Activated B cell treated with CpG ODN at 0.5 μM for 24 hours (primary cell): ENCODE measurements at regions not wholly inside any gene's neighbourhood (a gene's known extent, or its start where the extent isn't known, plus 50 kb on each side); places are given as distances from the start of the nearest gene placed in this dataset.

Source experiments
- ATAC-seq: fragments of 200-7000 bp; cut with Tn5 transposase; one replicate; pipeline ENCODE4 v1.10.0; 2021; ENCODE audit warnings: low read depth, mild to moderate bottlenecking, moderate library complexity
- CTCF ChIA-PET: fragments of 350-600 bp; sonication (Branson Sonifier 250); formaldehyde crosslinking; loops from one replicate; lab custom pipeline; 2021; ENCODE audit warnings: antibody characterized with exemption; lab: Charles Lee
- POLR2A ChIA-PET: fragments of 350-600 bp; sonication (Branson Sonifier 250); formaldehyde crosslinking; loops from one replicate; lab custom pipeline; 2021; ENCODE audit warnings: antibody characterized with exemption; lab: Charles Lee
- DNase-seq: peaks from one replicate; pipeline ENCODE4 v3.0.0; 2022
- H3K27ac Mint-ChIP-seq: one replicate; pipeline ENCODE4 v1.8.0; 2020; ENCODE audit warnings: mixed read lengths
- H3K27me3 Mint-ChIP-seq: one replicate; pipeline ENCODE4 v1.8.0; 2021; ENCODE audit warnings: mixed read lengths
- H3K36me3 Mint-ChIP-seq: one replicate; pipeline ENCODE4 v1.8.0; 2021; ENCODE audit warnings: low read depth, mixed read lengths
- H3K4me1 Mint-ChIP-seq: one replicate; pipeline ENCODE4 v1.8.0; 2021; ENCODE audit warnings: mixed read lengths
- H3K4me3 Mint-ChIP-seq: one replicate; pipeline ENCODE4 v1.8.0; 2020; ENCODE audit warnings: mild to moderate bottlenecking, mixed read lengths
- H3K9me3 Mint-ChIP-seq: one replicate; pipeline ENCODE4 v1.8.0; 2020; ENCODE audit warnings: mixed read lengths
- CTCF ChIP-seq: fragments of 200-600 bp; IDR thresholded peaks from one replicate; pipeline ENCODE4 v1.8.0; 2022; ENCODE audit warnings: antibody characterized with exemption, mild to moderate bottlenecking
- intact Hi-C: fragments of 100-400 bp; cut with micrococcal nuclease; formaldehyde crosslinking; loops from one replicate; pipeline ENCODE4 v1.15.1; 2024

GRCh38 chr22:27667121-27667843 is 134.3 kb downstream of the MN1 start:
- H3K27me3 Mint-ChIP-seq = peaks cover 29% of the 10 kb centered on the region
- H3K27ac Mint-ChIP-seq = no peak overlapping the region
- H3K36me3 Mint-ChIP-seq = no peaks in the 10 kb centered on the region
- no peaks in the 10 kb centered on the region for H3K4me1 Mint-ChIP-seq
- POLR2A ChIA-PET = no interaction called here
- no peak for ATAC-seq
- CTCF ChIA-PET = no interaction called here
- no peak for TF ChIP-seq CTCF
- H3K4me3 Mint-ChIP-seq = no peak overlapping the region
- intact Hi-C loops = no loop called here
- DNase-seq = no peak
- H3K9me3 Mint-ChIP-seq = peaks cover 7% of the 10 kb centered on the region

GRCh38 chr22:27668828-27669797 is 132.4 kb downstream of the MN1 start:
- ATAC-seq (no peak), DNase-seq (no peak)
- ChIA-PET CTCF (no interaction called here), POLR2A (no interaction called here)
- TF ChIP-seq CTCF = no peak
- intact Hi-C loops = no loop called here
- Mint-ChIP-seq H3K36me3 (no peaks in the 10 kb centered on the region), H3K27me3 (peaks cover 30% of the 10 kb centered on the region), H3K27ac (no peak overlapping the region), H3K4me1 (no peaks in the 10 kb centered on the region), H3K4me3 (no peak overlapping the region), H3K9me3 (peaks cover 7% of the 10 kb centered on the region)

GRCh38 chr22:27669798-27670599 is 131.6 kb downstream of the MN1 start:
- no peak for DNase-seq
- no peak overlapping the region for H3K4me3 Mint-ChIP-seq
- peaks cover 7% of the 10 kb centered on the region for H3K9me3 Mint-ChIP-seq
- peaks cover 33% of the 10 kb centered on the region for H3K27me3 Mint-ChIP-seq
- ChIA-PET CTCF (no interaction called here), POLR2A (no interaction called here)
- TF ChIP-seq CTCF = no peak
- no peaks in the 10 kb centered on the region for H3K36me3 Mint-ChIP-seq
- no peak overlapping the region for H3K27ac Mint-ChIP-seq
- H3K4me1 Mint-ChIP-seq = no peaks in the 10 kb centered on the region
- no peak for ATAC-seq
- intact Hi-C loops = no loop called here

- POLR2A ChIA-PET = no interaction called here
- Mint-ChIP-seq H3K4me3 (no peak overlapping the region), H3K36me3 (no peaks in the 10 kb centered on the region), H3K27ac (no peak overlapping the region), H3K9me3 (peaks cover 7% of the 10 kb centered on the region), H3K4me1 (no peaks in the 10 kb centered on the region), H3K27me3 (peaks cover 35% of the 10 kb centered on the region)
- TF ChIP-seq CTCF = no peak
- no peak for DNase-seq
- ATAC-seq = no peak
- CTCF ChIA-PET = no interaction called here
- intact Hi-C loops = no loop called here
Observed at GRCh38 chr22:27670701-27671412, 130.7 kb downstream of the MN1 start.
